ENCODE measurements at regions not wholly inside any gene's neighbourhood (a gene's known extent, or its start where the extent isn't known, plus 50 kb on each side); places are given as distances from the start of the nearest gene placed in this dataset.

DNA sequence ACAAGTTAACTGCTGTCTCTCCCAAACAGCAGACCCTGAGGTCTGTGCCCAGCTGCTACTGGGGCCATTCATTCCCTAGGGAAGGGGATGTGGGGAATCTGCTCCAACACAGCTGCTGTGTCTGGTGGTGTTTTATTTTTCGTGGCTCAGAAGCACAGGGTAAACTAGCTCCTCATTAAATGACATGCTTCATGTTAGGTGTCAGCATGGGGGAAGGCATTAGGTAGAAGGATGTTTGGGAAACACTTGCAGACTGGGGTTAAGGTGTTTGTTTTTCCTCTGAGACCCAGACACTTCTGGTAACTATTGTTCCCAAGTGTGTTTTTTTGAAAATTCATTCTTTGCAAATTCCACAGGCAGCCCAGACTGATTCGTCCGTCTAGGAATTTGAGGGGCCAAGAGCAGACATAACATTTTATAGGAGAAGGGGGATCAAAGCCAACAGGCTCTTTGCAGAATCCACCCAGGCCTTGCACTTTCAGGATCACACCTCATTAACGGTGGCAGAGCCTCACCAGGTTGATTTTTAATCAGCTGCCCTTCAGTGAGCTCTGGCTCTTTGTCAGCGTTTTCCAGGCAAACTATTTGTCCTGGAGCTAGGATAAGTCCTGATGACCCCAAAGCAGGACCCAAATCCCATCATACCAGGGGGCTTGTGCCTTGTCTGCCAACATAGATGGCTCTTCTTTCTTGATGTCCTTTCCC is 65.4 kb upstream of the ITGA11 start:
- TF ChIP-seq POLR2AphosphoS5 (IDR thresholded peaks at IDR 0.05; ENCODE audit: borderline replicate concordance, low read depth, low read length) (no peak), EZH2 (IDR thresholded peaks at IDR 0.05) (no peak)
- no peak for DNase-seq (ENCODE audit: low read depth, low spot score)
- H3K27ac ChIP-seq: no peak overlapping the region
- no peaks in the 10 kb centered on the region for H3K9me3 ChIP-seq (ENCODE audit: low read depth, low read length)
- no peak overlapping the region for H3K9ac ChIP-seq (ENCODE audit: insufficient read length)
- H3K36me3 ChIP-seq (ENCODE audit: insufficient read depth, low read length): no peaks in the 10 kb centered on the region
- H3K4me3 ChIP-seq: no peak overlapping the region

DNA sequence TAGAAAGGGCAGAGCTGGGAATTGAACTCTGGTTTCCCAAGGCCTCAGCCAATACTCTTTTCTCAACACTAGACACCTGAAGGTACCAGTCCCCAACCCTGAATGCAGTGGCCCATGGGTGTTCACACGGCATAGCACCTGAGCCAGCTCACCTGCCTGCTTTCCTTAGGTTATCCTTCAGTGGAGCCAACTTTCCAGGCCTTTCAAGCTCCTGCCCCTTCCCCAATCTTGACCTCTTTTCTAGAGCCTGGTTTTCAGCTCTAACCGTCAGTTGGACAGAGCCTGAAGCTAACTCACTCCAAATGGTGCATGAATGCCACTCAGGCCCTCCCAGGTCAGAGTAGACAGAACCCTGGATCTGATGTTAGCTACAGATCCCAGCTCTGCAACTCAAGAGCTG is 66.1 kb upstream of the ITGA11 start:
- no peak overlapping the region for H3K27ac ChIP-seq
- H3K36me3 ChIP-seq (ENCODE audit: insufficient read depth, low read length): no peaks in the 10 kb centered on the region
- DNase-seq (ENCODE audit: low read depth, low spot score): no peak
- H3K4me3 ChIP-seq: no peak overlapping the region
- no peak for TF ChIP-seq EZH2 (IDR thresholded peaks at IDR 0.05)
- no peak for TF ChIP-seq FOXP2 (optimal IDR thresholded peaks at IDR 0.05; ENCODE audit: control extremely low read depth, extremely low read length, insufficient read depth)
- TF ChIP-seq POLR2AphosphoS5 (IDR thresholded peaks at IDR 0.05; ENCODE audit: borderline replicate concordance, low read depth, low read length): no peak
- no peak overlapping the region for H3K9ac ChIP-seq (ENCODE audit: insufficient read length)
- H3K9me3 ChIP-seq (ENCODE audit: low read depth, low read length): no peaks in the 10 kb centered on the region

DNA sequence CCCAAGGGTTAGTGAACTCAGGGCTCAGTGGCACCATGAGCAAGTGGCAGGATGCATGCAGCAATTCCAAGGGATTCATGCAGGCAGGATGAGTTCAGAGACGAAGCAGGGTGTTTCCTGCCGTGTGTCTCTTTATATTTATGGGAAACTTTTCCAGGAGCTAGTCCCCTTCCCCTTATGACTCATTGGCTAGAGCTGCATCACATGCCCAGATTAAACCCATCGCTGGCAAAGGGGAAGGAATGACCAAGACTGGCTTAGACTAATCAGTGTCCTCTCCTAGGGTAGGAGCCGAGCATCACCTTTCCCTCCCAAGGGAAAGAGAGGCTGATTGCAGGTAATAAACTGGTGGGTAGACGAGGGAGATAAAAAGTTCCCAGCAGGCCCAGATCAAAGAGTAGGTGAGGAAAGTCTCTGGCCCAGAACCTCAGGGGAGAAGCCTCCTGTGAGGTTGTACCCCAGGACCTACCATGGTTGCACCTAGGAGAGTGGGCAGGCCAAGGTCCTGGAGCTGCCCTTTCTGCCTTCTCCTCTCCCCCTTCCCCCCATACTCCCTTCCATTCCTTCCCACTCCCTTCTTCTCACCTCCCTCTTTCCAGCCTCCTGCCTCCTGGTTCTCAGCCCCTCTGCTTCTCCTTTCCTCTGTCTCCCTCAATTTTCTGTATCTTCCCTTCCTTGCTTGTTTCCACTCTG is 67.8 kb upstream of the ITGA11 start:
- Histone ChIP-seq H3K9me3 (ENCODE audit: low read depth, low read length) (no peaks in the 10 kb centered on the region), H3K9ac (ENCODE audit: insufficient read length) (no peak overlapping the region), H3K27ac (no peak overlapping the region), H3K36me3 (ENCODE audit: insufficient read depth, low read length) (no peaks in the 10 kb centered on the region), H3K4me3 (no peak overlapping the region)
- no peak for TF ChIP-seq EZH2 (IDR thresholded peaks at IDR 0.05)
- no peak for TF ChIP-seq POLR2AphosphoS5 (IDR thresholded peaks at IDR 0.05; ENCODE audit: borderline replicate concordance, low read depth, low read length)
- no peak for TF ChIP-seq FOXP2 (optimal IDR thresholded peaks at IDR 0.05; ENCODE audit: control extremely low read depth, extremely low read length, insufficient read depth)
- DNase-seq (ENCODE audit: low read depth, low spot score): no peak

DNA sequence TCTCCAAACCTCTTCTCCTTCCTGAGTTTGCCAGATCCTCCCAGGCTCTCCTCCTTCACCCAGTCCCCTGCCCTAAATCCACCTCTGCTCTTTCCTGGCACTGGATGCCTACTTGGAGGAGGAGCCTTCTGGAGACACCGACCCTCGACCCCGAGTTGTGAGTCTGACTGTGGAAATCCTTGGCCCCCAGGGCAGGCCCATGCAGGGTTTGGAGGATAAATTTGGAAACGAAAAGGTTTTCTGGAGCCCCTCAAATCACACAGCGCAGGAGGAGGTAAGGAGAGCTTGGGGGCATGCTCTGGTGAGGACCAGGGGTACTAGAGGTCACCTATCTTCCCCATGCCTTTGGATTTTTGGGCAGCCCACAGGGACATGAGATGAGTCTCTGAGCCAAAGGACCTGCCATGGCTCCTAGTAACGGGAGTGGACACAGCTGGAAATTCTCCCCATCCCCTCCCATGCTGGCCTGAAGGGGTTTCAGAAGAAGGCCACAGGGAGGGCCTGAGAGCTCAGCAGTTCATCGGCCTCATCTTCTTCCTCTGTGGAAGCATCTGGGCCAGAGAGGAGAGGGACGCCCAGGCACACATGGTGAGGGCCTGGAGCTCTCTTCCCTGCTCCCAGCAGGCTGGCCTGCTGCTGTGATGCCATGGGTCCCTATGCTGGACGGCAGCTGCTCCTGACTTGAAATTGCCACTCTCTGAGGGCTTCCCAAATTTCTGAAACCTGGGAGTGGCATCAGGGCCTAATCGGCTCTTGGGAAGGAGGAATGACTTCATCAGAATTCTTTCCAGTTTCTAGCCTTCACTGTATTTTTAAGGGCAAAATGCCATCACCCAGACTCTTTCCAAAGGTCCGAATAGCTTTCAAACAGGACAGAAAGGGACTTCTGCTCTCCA is 68.6 kb upstream of the ITGA11 start:
- H3K9me3 ChIP-seq (ENCODE audit: low read depth, low read length): no peaks in the 10 kb centered on the region
- no peak for TF ChIP-seq EZH2 (IDR thresholded peaks at IDR 0.05)
- no peak overlapping the region for H3K27ac ChIP-seq
- no peaks in the 10 kb centered on the region for H3K36me3 ChIP-seq (ENCODE audit: insufficient read depth, low read length)
- no peak overlapping the region for H3K9ac ChIP-seq (ENCODE audit: insufficient read length)
- no peak overlapping the region for H3K4me3 ChIP-seq
- no peak for DNase-seq (ENCODE audit: low read depth, low spot score)

DNA sequence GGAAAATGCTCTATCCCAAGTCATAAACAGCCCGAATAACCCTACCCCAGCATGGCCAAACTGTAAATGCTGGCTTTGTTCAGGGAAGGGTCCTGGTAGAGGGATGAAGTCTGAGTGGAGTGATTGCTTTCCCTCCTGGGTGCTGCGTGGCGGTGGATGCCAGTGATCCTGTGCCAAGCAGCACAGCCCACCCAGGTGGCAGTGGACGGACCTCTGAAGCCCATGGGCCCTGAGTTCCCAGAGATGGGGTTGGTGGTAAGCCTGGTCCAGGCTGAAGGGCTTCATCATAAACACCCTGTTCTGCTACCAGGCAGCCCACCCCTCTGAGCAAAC is 69.3 kb upstream of the ITGA11 start:
- Histone ChIP-seq H3K36me3 (ENCODE audit: insufficient read depth, low read length) (no peaks in the 10 kb centered on the region), H3K9me3 (ENCODE audit: low read depth, low read length) (no peaks in the 10 kb centered on the region), H3K9ac (ENCODE audit: insufficient read length) (no peak overlapping the region), H3K4me3 (no peak overlapping the region), H3K27ac (no peak overlapping the region)
- TF ChIP-seq FOXP2 (optimal IDR thresholded peaks at IDR 0.05; ENCODE audit: control extremely low read depth, extremely low read length, insufficient read depth) (no peak), POLR2AphosphoS5 (IDR thresholded peaks at IDR 0.05; ENCODE audit: borderline replicate concordance, low read depth, low read length) (no peak), EZH2 (IDR thresholded peaks at IDR 0.05) (no peak)
- DNase-seq (ENCODE audit: low read depth, low spot score): no peak

DNA sequence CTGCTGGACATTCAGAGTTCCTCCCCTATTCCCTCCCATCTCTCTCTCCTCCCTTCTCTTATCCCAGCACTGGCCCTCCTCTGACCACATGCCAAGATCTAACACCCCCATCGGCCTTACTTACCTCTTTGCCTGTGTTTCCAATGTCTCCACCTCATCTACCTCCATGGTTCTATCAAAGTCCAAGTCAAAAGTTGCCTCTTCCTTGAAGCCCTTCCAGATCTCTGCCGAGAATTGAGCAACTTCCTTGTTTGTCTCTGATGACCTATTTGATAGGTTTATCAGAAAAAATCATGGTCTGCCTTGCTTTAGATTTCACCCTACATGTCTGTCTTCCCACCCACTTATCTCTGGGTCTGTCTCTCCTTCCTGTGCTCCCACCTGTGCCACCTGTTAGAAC is 69.7 kb upstream of the ITGA11 start:
- H3K27ac ChIP-seq: no peak overlapping the region
- DNase-seq (ENCODE audit: low read depth, low spot score): no peak
- H3K4me3 ChIP-seq: no peak overlapping the region
- H3K9ac ChIP-seq (ENCODE audit: insufficient read length): no peak overlapping the region
- no peaks in the 10 kb centered on the region for H3K36me3 ChIP-seq (ENCODE audit: insufficient read depth, low read length)
- TF ChIP-seq FOXP2 (optimal IDR thresholded peaks at IDR 0.05; ENCODE audit: control extremely low read depth, extremely low read length, insufficient read depth): no peak
- TF ChIP-seq POLR2AphosphoS5 (IDR thresholded peaks at IDR 0.05; ENCODE audit: borderline replicate concordance, low read depth, low read length): no peak
- no peak for TF ChIP-seq EZH2 (IDR thresholded peaks at IDR 0.05)
- no peaks in the 10 kb centered on the region for H3K9me3 ChIP-seq (ENCODE audit: low read depth, low read length)

DNA sequence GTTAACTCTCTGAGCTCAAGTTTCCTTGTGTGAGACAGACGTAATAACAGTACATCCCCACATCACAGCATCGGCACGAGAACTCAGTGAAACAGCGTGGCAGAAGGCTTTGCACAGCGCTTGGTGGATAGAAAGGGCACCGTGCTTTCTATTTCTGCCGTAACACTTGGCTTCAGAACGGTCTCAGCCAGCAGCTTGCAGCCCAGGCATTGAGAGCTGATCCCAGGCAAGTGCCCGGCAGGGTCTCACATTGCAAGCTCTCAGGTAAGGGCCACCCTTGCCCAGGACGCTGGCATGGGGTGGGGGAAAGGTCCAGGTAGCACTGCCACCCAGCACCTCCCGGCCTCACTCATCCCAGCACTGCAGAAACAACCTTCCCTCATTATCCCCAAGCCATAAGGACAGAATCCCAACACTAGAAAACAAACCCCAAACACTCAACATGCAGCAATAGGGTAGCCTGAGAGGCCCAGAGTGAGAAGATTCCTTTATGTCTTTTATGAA is 70.5 kb upstream of the ITGA11 start:
- Histone ChIP-seq H3K9ac (ENCODE audit: insufficient read length) (no peak overlapping the region), H3K36me3 (ENCODE audit: insufficient read depth, low read length) (no peaks in the 10 kb centered on the region), H3K4me3 (no peak overlapping the region), H3K27ac (no peak overlapping the region), H3K9me3 (ENCODE audit: low read depth, low read length) (no peaks in the 10 kb centered on the region)
- no peak for DNase-seq (ENCODE audit: low read depth, low spot score)
- TF ChIP-seq FOXP2 (optimal IDR thresholded peaks at IDR 0.05; ENCODE audit: control extremely low read depth, extremely low read length, insufficient read depth) (no peak), POLR2AphosphoS5 (IDR thresholded peaks at IDR 0.05; ENCODE audit: borderline replicate concordance, low read depth, low read length) (no peak), EZH2 (IDR thresholded peaks at IDR 0.05) (no peak)

DNA sequence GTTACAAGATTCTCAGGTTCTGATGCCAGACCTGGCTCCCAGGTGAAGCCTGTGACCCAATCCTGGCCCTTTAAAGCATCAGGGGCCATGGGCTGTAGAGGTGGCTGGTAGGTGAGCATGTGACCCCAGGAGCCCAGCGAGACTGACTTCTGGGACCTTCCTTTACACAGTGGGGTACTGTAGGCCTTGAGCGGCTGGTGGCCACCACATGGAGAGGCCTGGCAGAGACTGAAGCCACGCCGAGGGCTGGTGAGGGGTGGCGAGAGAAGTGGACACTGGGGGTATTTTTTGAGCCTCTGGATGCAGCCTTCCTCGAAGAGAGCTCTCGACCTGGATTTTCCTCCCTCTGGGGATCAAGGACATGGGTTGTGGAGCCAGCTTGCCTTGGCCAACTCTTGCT is 71.2 kb upstream of the ITGA11 start:
- no peak for DNase-seq (ENCODE audit: low read depth, low spot score)
- Histone ChIP-seq H3K36me3 (ENCODE audit: insufficient read depth, low read length) (no peaks in the 10 kb centered on the region), H3K9me3 (ENCODE audit: low read depth, low read length) (no peaks in the 10 kb centered on the region), H3K4me3 (no peak overlapping the region), H3K9ac (ENCODE audit: insufficient read length) (no peak overlapping the region), H3K27ac (no peak overlapping the region)
- TF ChIP-seq EZH2 (IDR thresholded peaks at IDR 0.05) (no peak), POLR2AphosphoS5 (IDR thresholded peaks at IDR 0.05; ENCODE audit: borderline replicate concordance, low read depth, low read length) (no peak), FOXP2 (optimal IDR thresholded peaks at IDR 0.05; ENCODE audit: control extremely low read depth, extremely low read length, insufficient read depth) (no peak)

Measured in SK-N-MC (cell line).